ENCODE measurements at regions not wholly inside any gene's neighbourhood (a gene's known extent, or its start where the extent isn't known, plus 50 kb on each side); places are given as distances from the start of the nearest gene placed in this dataset.

GRCh38 chr9:86733929-86734328 is 213.4 kb downstream of the GAS1 start:
- Mint-ChIP-seq H3K4me3 (no peak overlapping the region), H3K36me3 (ENCODE audit: low read depth) (no peaks in the 10 kb centered on the region), H3K4me1 (peaks cover 72% of the 10 kb centered on the region), H3K27ac (peak overlapping the region in 2 of 3 experiments; percentile 88 to 89), H3K27me3 (ENCODE audit: low read depth) (peaks cover 4% of the 10 kb centered on the region), H3K9me3 (no peaks in the 10 kb centered on the region)
- TF ChIP-seq CTCF (IDR thresholded peaks at IDR 0.05; ENCODE audit: unreplicated experiment in 3 of 3) = no peak

- H3K4me1 Mint-ChIP-seq = peaks cover 72% of the 10 kb centered on the region
- H3K36me3 Mint-ChIP-seq (ENCODE audit: low read depth) = no peaks in the 10 kb centered on the region
- no peaks in the 10 kb centered on the region for H3K9me3 Mint-ChIP-seq
- H3K4me3 Mint-ChIP-seq = no peak overlapping the region
- H3K27me3 Mint-ChIP-seq (ENCODE audit: low read depth) = no peaks in the 10 kb centered on the region
- H3K27ac Mint-ChIP-seq = peak overlapping the region; percentile 29 to 89 (median 88)
- TF ChIP-seq CTCF (IDR thresholded peaks at IDR 0.05; ENCODE audit: unreplicated experiment in 3 of 3) = no peak
Observed at GRCh38 chr9:86732514-86733171, 214.7 kb downstream of the GAS1 start.

- no peak for TF ChIP-seq CTCF (IDR thresholded peaks at IDR 0.05; ENCODE audit: unreplicated experiment in 3 of 3)
- peak overlapping the region; percentile 20 to 89 (median 59) for H3K27ac Mint-ChIP-seq
- no peaks in the 10 kb centered on the region for H3K27me3 Mint-ChIP-seq (ENCODE audit: low read depth)
- H3K4me1 Mint-ChIP-seq = peaks cover 72% of the 10 kb centered on the region
- H3K36me3 Mint-ChIP-seq (ENCODE audit: low read depth) = no peaks in the 10 kb centered on the region
- no peaks in the 10 kb centered on the region for H3K9me3 Mint-ChIP-seq
- peak overlapping the region in 1 of 3 experiments; percentile 5 for H3K4me3 Mint-ChIP-seq
Observed at GRCh38 chr9:86731511-86732063, 215.7 kb downstream of the GAS1 start.

- H3K36me3 Mint-ChIP-seq (ENCODE audit: low read depth) = no peaks in the 10 kb centered on the region
- H3K4me3 Mint-ChIP-seq = no peak overlapping the region
- H3K27ac Mint-ChIP-seq = peak overlapping the region in 2 of 3 experiments; percentile 58 to 66
- TF ChIP-seq CTCF (IDR thresholded peaks at IDR 0.05; ENCODE audit: unreplicated experiment in 3 of 3) = no peak
- peaks cover 62% of the 10 kb centered on the region for H3K4me1 Mint-ChIP-seq
- H3K9me3 Mint-ChIP-seq = no peaks in the 10 kb centered on the region
- no peaks in the 10 kb centered on the region for H3K27me3 Mint-ChIP-seq (ENCODE audit: low read depth)
Observed at GRCh38 chr9:86730163-86730928, 217.0 kb downstream of the GAS1 start.

GRCh38 chr9:86724529-86724928 is 222.8 kb downstream of the GAS1 start:
- H3K36me3 Mint-ChIP-seq (ENCODE audit: low read depth) = no peaks in the 10 kb centered on the region
- H3K4me1 Mint-ChIP-seq = peaks cover 49% of the 10 kb centered on the region
- no peak for TF ChIP-seq CTCF (IDR thresholded peaks at IDR 0.05; ENCODE audit: unreplicated experiment in 3 of 3)
- no peaks in the 10 kb centered on the region for H3K9me3 Mint-ChIP-seq
- no peaks in the 10 kb centered on the region for H3K27me3 Mint-ChIP-seq (ENCODE audit: low read depth)
- H3K27ac Mint-ChIP-seq = peak overlapping the region in 1 of 3 experiments; percentile 58
- H3K4me3 Mint-ChIP-seq = no peak overlapping the region

All from nephron (organoid).